Lung (tissue), 11 donors: ENCODE measurements at regions not wholly inside any gene's neighbourhood (a gene's known extent, or its start where the extent isn't known, plus 50 kb on each side); places are given as distances from the start of the nearest gene placed in this dataset.

ENCODE experiments used
- ATAC-seq: fragments of 200-7000 bp; cut with Tn5 transposase; one replicate; pipeline ENCODE4 v1.9.1; 2020; ENCODE audit warnings: moderate number of reproducible peaks; ENCODE audit not compliant: insufficient read depth, low FRiP score
- DNase-seq, 3 donors: peaks; one replicate each; pipeline ENCODE4 v3.0.0-alpha.2; 2013 to 2017
- H3K27ac ChIP-seq, 2 donors: one replicate each; pipeline ENCODE4 v1.5.1; 2013; ENCODE audit warnings: mild to moderate bottlenecking in 2 of 2, moderate library complexity in 2 of 2, control low read depth in 1 of 2, inconsistent platforms in 1 of 2, low read depth in 1 of 2, low read length in 1 of 2
- H3K27me3 ChIP-seq, 3 donors: one replicate each; pipeline ENCODE4 v1.5.1; 2013; ENCODE audit warnings: low read length in 2 of 3; ENCODE audit not compliant: control insufficient read depth in 3 of 3, insufficient read depth in 3 of 3
- H3K36me3 ChIP-seq, 4 donors: one replicate each; pipeline ENCODE4 v1.5.1; 2013; ENCODE audit warnings: low read length in 4 of 4, mild to moderate bottlenecking in 1 of 4, moderate library complexity in 1 of 4; ENCODE audit not compliant: control insufficient read depth in 4 of 4, insufficient read depth in 4 of 4
- H3K4me1 ChIP-seq, 5 donors: one replicate each; pipeline ENCODE4 v1.5.1; 2013; ENCODE audit warnings: low read length in 5 of 5, mild to moderate bottlenecking in 2 of 5, moderate library complexity in 1 of 5; ENCODE audit not compliant: control insufficient read depth in 5 of 5, insufficient read depth in 5 of 5
- H3K4me3 ChIP-seq: one replicate; pipeline ENCODE4 v1.5.1; 2013; ENCODE audit warnings: mild to moderate bottlenecking, control low read depth, moderate library complexity
- H3K9ac ChIP-seq, 2 donors: one replicate each; pipeline ENCODE4 v1.5.1; 2013; ENCODE audit warnings: low read length in 2 of 2, control low read depth in 1 of 2; ENCODE audit not compliant: insufficient read depth in 1 of 2
- H3K9me3 ChIP-seq, 4 donors: one replicate each; pipeline ENCODE4 v1.5.1; 2013; ENCODE audit warnings: low read length in 3 of 4, mild to moderate bottlenecking in 1 of 4, moderate library complexity in 1 of 4; ENCODE audit not compliant: control insufficient read depth in 4 of 4, insufficient read depth in 3 of 4
- CTCF ChIP-seq: IDR thresholded peaks from 2 replicates; pipeline ENCODE4 v1.5.1; 2012; ENCODE audit warnings: mild to moderate bottlenecking; ENCODE audit errors: control extremely low read depth, extremely low read depth
- WGBS, 2 donors: extraction: QIAGEN DNeasy Blood & Tissue Kit; methylation state at CpG; one replicate each; pipeline ENCODE4 v1.1.7; 2013; 5-methylcytosine and 5-hydroxymethylcytosine counted together
- donor health status: control.
- donor health status: control.
- donor health status: Bipolar disorder and iron deficiency.
- donor health status: healthy.
- donor health status: DM: yes; HTN: yes; CAD: no.

DNA sequence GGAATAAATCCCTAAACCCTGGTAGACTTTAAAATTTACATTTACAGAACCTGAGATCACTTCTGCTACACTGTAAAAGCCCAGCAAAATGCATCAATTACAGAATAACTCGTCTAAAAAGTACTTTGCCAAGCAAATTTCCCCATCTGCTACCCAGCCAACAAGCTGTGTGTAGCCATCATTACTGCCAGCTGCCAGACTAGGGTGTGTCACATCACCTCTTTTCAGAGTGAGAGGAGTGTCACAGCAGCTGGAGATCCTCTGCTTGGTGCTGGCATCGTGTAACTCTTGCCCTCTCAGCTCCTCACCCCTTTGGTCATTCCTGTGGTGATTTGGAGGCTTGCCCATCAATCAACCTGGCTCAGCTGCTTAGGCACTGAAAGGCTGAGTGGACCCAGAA, 340.4 kb upstream of the MMADHC start:
- no peaks in the 10 kb centered on the region for H3K9me3 ChIP-seq
- TF ChIP-seq CTCF = no peak
- no peak overlapping the region for H3K9ac ChIP-seq
- 47% methylated on average over 2 of the region's 2 CpGs for WGBS, 2 donors
- no peaks in the 10 kb centered on the region for H3K27me3 ChIP-seq
- DNase-seq (peak in 1 of 3 donors; percentile 25), ATAC-seq (no peak)
- no peaks in the 10 kb centered on the region for H3K36me3 ChIP-seq
- no peak overlapping the region for H3K4me3 ChIP-seq
- H3K27ac ChIP-seq = no peak overlapping the region
- peaks cover 0 to 5% (median 0%) of the 10 kb centered on the region in 5 donors for H3K4me1 ChIP-seq

GRCh38 chr2:149926149-149926548, 338.6 kb upstream of the MMADHC start:
- TF ChIP-seq CTCF = no peak
- Histone ChIP-seq H3K9ac (no peak overlapping the region), H3K9me3 (no peaks in the 10 kb centered on the region), H3K27me3 (no peaks in the 10 kb centered on the region), H3K4me1 (peaks cover 0 to 5% (median 0%) of the 10 kb centered on the region in 5 donors), H3K36me3 (no peaks in the 10 kb centered on the region), H3K4me3 (no peak overlapping the region), H3K27ac (no peak overlapping the region)
- ATAC-seq = no peak
- DNase-seq = peak in 1 of 3 donors; percentile 13
- 63 to 65% methylated on average over 2 of the region's 2 CpGs for WGBS, 2 donors

DNA sequence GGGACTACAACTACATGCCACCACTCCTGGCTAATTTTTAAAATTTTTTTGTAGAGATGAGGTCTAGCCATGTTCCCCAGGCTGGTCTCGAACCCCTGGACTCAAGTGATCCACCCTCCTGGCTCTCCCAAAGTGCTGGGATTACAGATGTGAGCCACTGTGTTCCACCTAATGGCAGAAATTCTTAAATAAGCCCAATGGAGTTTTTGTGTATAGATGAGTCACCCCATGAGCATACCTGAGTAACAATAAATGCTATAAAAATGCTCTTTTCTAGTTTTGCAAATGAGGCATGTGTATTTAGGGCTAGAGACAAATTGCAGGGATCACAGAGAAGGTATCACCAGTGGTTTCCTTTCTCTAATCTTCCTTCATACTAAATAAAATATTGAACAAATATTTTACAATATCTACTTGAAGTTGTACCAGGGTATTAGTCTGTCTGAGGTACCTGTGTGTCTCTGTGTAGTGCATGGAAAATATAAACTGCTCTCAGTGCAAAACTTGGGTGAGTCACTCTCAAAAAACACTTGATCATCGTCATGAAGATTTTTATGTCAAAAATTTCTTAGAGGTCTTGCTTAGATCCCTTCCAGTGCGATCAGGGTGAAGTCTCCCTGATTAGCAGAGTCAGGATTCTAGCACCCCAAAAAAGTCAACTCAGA, 337.1 kb upstream of the MMADHC start:
- no peak overlapping the region for H3K27ac ChIP-seq
- no peak for DNase-seq
- H3K27me3 ChIP-seq = no peaks in the 10 kb centered on the region
- no peak overlapping the region for H3K9ac ChIP-seq
- ATAC-seq = no peak
- peaks cover 0 to 5% (median 0%) of the 10 kb centered on the region in 5 donors for H3K4me1 ChIP-seq
- H3K4me3 ChIP-seq = no peak overlapping the region
- 82 to 85% methylated on average over 3 of the region's 3 CpGs for WGBS, 2 donors
- TF ChIP-seq CTCF = no peak
- peaks cover 0 to 6% (median 2%) of the 10 kb centered on the region in 4 donors for H3K9me3 ChIP-seq
- no peaks in the 10 kb centered on the region for H3K36me3 ChIP-seq

DNA sequence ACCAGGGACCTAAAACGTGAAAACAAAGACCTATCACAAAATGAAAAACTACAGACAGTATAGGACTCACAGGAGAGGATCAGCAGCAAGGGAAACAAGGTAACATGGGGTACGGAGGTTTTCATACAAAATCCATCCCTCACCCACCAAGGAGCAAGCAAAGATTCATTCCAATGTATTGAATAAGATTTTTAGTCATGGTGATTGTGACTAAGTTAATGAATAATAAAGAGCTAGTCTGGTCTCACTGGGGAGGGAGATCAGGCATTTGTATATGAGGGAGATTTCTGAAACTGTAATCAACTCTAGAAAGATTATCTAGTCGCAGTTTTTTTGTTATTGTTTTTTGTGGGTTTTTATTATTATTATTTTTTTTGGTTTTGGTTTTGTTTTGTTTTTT, 336.5 kb upstream of the MMADHC start:
- Histone ChIP-seq H3K27ac (no peak overlapping the region), H3K4me3 (no peak overlapping the region), H3K9ac (no peak overlapping the region), H3K9me3 (peaks cover 0 to 9% (median 2%) of the 10 kb centered on the region in 4 donors), H3K4me1 (peaks cover 0 to 5% (median 0%) of the 10 kb centered on the region in 5 donors), H3K27me3 (no peaks in the 10 kb centered on the region), H3K36me3 (no peaks in the 10 kb centered on the region)
- no peak for DNase-seq
- 79 to 81% methylated on average over 3 of the region's 3 CpGs for WGBS, 2 donors
- TF ChIP-seq CTCF = no peak
- ATAC-seq = no peak
